ENCODE measurements at regions not wholly inside any gene's neighbourhood (a gene's known extent, or its start where the extent isn't known, plus 50 kb on each side); places are given as distances from the start of the nearest gene placed in this dataset.

GRCh38 chr2:65842104-65842503 is 409.7 kb upstream of the SPRED2 start:
- TF ChIP-seq, protein P1, sequence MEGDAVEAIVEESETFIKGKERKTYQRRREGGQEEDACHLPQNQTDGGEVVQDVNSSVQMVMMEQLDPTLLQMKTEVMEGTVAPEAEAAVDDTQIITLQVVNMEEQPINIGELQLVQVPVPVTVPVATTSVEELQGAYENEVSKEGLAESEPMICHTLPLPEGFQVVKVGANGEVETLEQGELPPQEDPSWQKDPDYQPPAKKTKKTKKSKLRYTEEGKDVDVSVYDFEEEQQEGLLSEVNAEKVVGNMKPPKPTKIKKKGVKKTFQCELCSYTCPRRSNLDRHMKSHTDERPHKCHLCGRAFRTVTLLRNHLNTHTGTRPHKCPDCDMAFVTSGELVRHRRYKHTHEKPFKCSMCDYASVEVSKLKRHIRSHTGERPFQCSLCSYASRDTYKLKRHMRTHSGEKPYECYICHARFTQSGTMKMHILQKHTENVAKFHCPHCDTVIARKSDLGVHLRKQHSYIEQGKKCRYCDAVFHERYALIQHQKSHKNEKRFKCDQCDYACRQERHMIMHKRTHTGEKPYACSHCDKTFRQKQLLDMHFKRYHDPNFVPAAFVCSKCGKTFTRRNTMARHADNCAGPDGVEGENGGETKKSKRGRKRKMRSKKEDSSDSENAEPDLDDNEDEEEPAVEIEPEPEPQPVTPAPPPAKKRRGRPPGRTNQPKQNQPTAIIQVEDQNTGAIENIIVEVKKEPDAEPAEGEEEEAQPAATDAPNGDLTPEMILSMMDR (conservative IDR thresholded peaks at IDR 0.05), result no peak
- TF ChIP-seq ZFX (IDR thresholded peaks at IDR 0.05), result no peak

Measured in C4-2B (cell line).